H9 (cell line): ENCODE measurements at regions not wholly inside any gene's neighbourhood (a gene's known extent, or its start where the extent isn't known, plus 50 kb on each side); places are given as distances from the start of the nearest gene placed in this dataset.

ENCODE experiments used
- DNase-seq: peaks from one replicate; pipeline ENCODE4 v3.0.0-alpha.2; 2017
- H2AFZ ChIP-seq: one replicate; pipeline ENCODE4 v1.6.1; 2013; ENCODE audit warnings: mild to moderate bottlenecking, low read length, control low read depth, moderate library complexity
- H2AK5ac ChIP-seq: 2 replicates; pipeline ENCODE4 v1.6.1; 2013; ENCODE audit warnings: low read length, control low read depth, mixed read lengths; ENCODE audit not compliant: insufficient read length
- H2BK120ac ChIP-seq: one replicate; pipeline ENCODE4 v1.6.1; 2013; ENCODE audit warnings: low read depth, mild to moderate bottlenecking, low read length, control low read depth, inconsistent platforms; ENCODE audit not compliant: poor library complexity, severe bottlenecking
- H2BK12ac ChIP-seq: 2 replicates; pipeline ENCODE4 v1.6.1; 2013; ENCODE audit warnings: low read length, control low read depth, mixed read lengths, low read depth; ENCODE audit not compliant: insufficient read length
- H2BK15ac ChIP-seq: 2 replicates; pipeline ENCODE4 v1.6.1; 2013; ENCODE audit warnings: low read depth, low read length, control low read depth
- H2BK20ac ChIP-seq: one replicate; pipeline ENCODE4 v1.6.1; 2013; ENCODE audit warnings: low read depth, mild to moderate bottlenecking, low read length, control low read depth, inconsistent platforms; ENCODE audit not compliant: poor library complexity, severe bottlenecking
- H2BK5ac ChIP-seq: 2 replicates; pipeline ENCODE4 v1.6.1; 2013; ENCODE audit warnings: low read length, control low read depth, mixed read lengths; ENCODE audit not compliant: insufficient read length
- H3K14ac ChIP-seq: 2 replicates; pipeline ENCODE4 v1.6.1; 2013; ENCODE audit warnings: low read length, control low read depth; ENCODE audit not compliant: insufficient read depth
- H3K18ac ChIP-seq: 2 replicates; pipeline ENCODE4 v1.6.1; 2013; ENCODE audit warnings: low read depth, mild to moderate bottlenecking, mixed read lengths, low read length, control low read depth; ENCODE audit not compliant: insufficient read length
- H3K23ac ChIP-seq: 2 replicates; pipeline ENCODE4 v1.6.1; 2013; ENCODE audit warnings: low read length, control low read depth, mixed read lengths, low read depth; ENCODE audit not compliant: insufficient read length
- H3K23me2 ChIP-seq: 2 replicates; pipeline ENCODE4 v1.6.1; 2013; ENCODE audit warnings: low read depth, mild to moderate bottlenecking, mixed read lengths, low read length, control low read depth; ENCODE audit not compliant: insufficient read length, poor library complexity, severe bottlenecking
- H3K27ac ChIP-seq: 2 replicates; pipeline ENCODE4 v1.5.1; 2013; ENCODE audit warnings: low read length, control low read depth, mixed read lengths, low read depth; ENCODE audit not compliant: insufficient read length
- H3K27me3 ChIP-seq: 2 replicates; pipeline ENCODE4 v1.6.1; 2013; ENCODE audit warnings: low read length, control low read depth, inconsistent platforms; ENCODE audit not compliant: insufficient read depth
- H3K4ac ChIP-seq: 2 replicates; pipeline ENCODE4 v1.6.1; 2013; ENCODE audit warnings: low read depth, mild to moderate bottlenecking, control low read depth, inconsistent platforms, low read length, moderate library complexity
- H3K4me1 ChIP-seq: 2 replicates; pipeline ENCODE4 v1.6.1; 2013; ENCODE audit warnings: low read length, control low read depth, inconsistent platforms; ENCODE audit not compliant: insufficient read depth
- H3K4me2 ChIP-seq: 2 replicates; pipeline ENCODE4 v1.6.1; 2013; ENCODE audit warnings: low read length, control low read depth, mixed read lengths; ENCODE audit not compliant: insufficient read length, insufficient read depth
- H3K56ac ChIP-seq: 2 replicates; pipeline ENCODE4 v1.6.1; 2013; ENCODE audit warnings: low read depth, mild to moderate bottlenecking, mixed read lengths, low read length, control low read depth; ENCODE audit not compliant: insufficient read length
- H3K79me1 ChIP-seq: 2 replicates; pipeline ENCODE4 v1.6.1; 2013; ENCODE audit warnings: low read depth, mild to moderate bottlenecking, moderate library complexity, low read length, control low read depth, inconsistent platforms; ENCODE audit not compliant: insufficient read depth, poor library complexity, severe bottlenecking
- H3K79me2 ChIP-seq: 2 replicates; pipeline ENCODE4 v1.6.1; 2013; ENCODE audit warnings: low read length, control low read depth, inconsistent platforms; ENCODE audit not compliant: insufficient read depth
- H3K9ac ChIP-seq: 2 replicates; pipeline ENCODE4 v1.6.1; 2013; ENCODE audit warnings: low read length, control low read depth, mixed read lengths; ENCODE audit not compliant: insufficient read length; ENCODE audit errors: extremely low read depth
- H3K9me3 ChIP-seq: one replicate; pipeline ENCODE4 v1.6.1; 2013; ENCODE audit warnings: low read depth, low read length, inconsistent platforms; ENCODE audit not compliant: control insufficient read depth
- H3T11ph ChIP-seq: one replicate; pipeline ENCODE4 v1.6.1; 2013; ENCODE audit warnings: mild to moderate bottlenecking, low read length, control low read depth, inconsistent platforms
- H4K20me1 ChIP-seq: one replicate; pipeline ENCODE4 v1.6.1; 2013; ENCODE audit not compliant: control insufficient read depth, insufficient read length, insufficient read depth
- H4K5ac ChIP-seq: 2 replicates; pipeline ENCODE4 v1.6.1; 2013; ENCODE audit warnings: low read depth, mild to moderate bottlenecking, mixed read lengths, low read length, control low read depth; ENCODE audit not compliant: insufficient read length
- H4K8ac ChIP-seq: replicated peaks from 2 replicates; pipeline ENCODE4 v1.6.1; 2013; ENCODE audit warnings: low read length, control low read depth, mixed read lengths, low read depth; ENCODE audit not compliant: insufficient read length
- H4K91ac ChIP-seq: 2 replicates; pipeline ENCODE4 v1.6.1; 2013; ENCODE audit warnings: low read depth, mild to moderate bottlenecking, moderate library complexity, mixed read lengths, low read length, control low read depth; ENCODE audit not compliant: insufficient read length
- H3K27ac Mint-ChIP-seq, 3 experiments: 2 replicates in 2 of 3; 3 replicates in 1 of 3; pipeline ENCODE4 v1.8.0; 2020 to 2021; ENCODE audit warnings: mixed read lengths in 3 of 3, mild to moderate bottlenecking in 1 of 3, moderate library complexity in 1 of 3
- H3K27me3 Mint-ChIP-seq: 2 replicates; pipeline ENCODE4 v1.8.0; 2021; ENCODE audit warnings: low read depth, mild to moderate bottlenecking, moderate library complexity, mixed read lengths
- H3K36me3 Mint-ChIP-seq, 3 experiments: 2 replicates in 2 of 3; 3 replicates in 1 of 3; pipeline ENCODE4 v1.8.0; 2020 to 2021; ENCODE audit warnings: low read depth in 3 of 3, mixed read lengths in 3 of 3; ENCODE audit not compliant: insufficient read depth in 1 of 3
- H3K4me1 Mint-ChIP-seq, 2 experiments: 2 replicates each; pipeline ENCODE4 v1.8.0; 2020; ENCODE audit warnings: mixed read lengths in 2 of 2
- H3K4me3 Mint-ChIP-seq, 2 experiments: 2 replicates in 1 of 2; 3 replicates in 1 of 2; pipeline ENCODE4 v1.8.0; 2020 to 2021; ENCODE audit warnings: mild to moderate bottlenecking in 2 of 2, mixed read lengths in 2 of 2, moderate library complexity in 1 of 2
- H3K9me3 Mint-ChIP-seq, 2 experiments: 2 replicates in 1 of 2; 3 replicates in 1 of 2; pipeline ENCODE4 v1.8.0; 2020; ENCODE audit warnings: mild to moderate bottlenecking in 2 of 2, mixed read lengths in 2 of 2, moderate library complexity in 1 of 2
- WGBS: extraction: QIAGEN DNeasy Blood & Tissue Kit; methylation state at CpG from one replicate; pipeline ENCODE4 v1.1.7; 2013; ENCODE audit warnings: missing lambda C conversion rate, low lambda C conversion rate, mixed read lengths; ENCODE audit not compliant: insufficient read length; ENCODE audit errors: extremely low coverage; 5-methylcytosine and 5-hydroxymethylcytosine counted together
- TF ChIP-seq, protein P1 (sequence below): fragments of 200-600 bp; sonication (generic); conservative IDR thresholded peaks from 3 replicates; pipeline ENCODE4 v1.8.0; 2021; ENCODE audit warnings: antibody characterized with exemption, mild to moderate bottlenecking

DNA sequence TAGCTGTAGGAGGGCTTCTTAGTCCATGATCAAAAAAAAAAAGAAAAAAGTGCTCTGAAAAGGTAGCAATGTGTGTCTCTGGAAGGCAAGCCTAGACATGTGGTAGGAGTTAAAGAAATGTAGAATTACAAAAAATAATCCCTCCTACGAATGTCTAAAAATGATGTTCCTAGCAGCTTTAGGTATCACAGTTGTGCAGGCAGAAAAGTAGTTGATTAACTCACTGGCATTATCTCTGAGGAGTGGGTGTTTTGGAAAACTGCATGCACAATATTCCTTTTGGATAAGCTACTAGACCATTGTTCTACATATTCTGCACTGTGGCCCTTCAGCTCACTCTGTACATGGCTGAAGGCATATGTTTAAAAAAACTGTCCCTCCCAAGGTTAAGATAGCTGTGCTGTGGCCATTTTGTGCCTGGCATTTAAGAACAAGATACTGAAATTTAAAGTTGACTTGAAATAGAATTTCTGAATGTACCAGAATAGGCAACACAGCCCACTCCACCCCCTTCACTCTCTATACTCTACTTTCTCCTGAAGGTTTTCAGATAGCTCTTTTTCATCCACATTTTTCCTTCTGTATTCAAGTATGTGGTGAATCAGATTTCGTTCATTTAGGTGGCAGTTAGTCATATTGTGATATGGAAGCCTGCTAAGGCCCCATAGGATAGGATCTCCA lies 463.9 kb upstream of the LRRC7 start:
- Histone ChIP-seq H4K5ac (no peak overlapping the region), H3K79me1 (no peaks in the 10 kb centered on the region)

More for the DNA sequence above, 463.9 kb upstream of the LRRC7 start:
- no peak overlapping the region for H2AK5ac ChIP-seq
- no peak overlapping the region for H3K14ac ChIP-seq
- TF ChIP-seq, protein P1, sequence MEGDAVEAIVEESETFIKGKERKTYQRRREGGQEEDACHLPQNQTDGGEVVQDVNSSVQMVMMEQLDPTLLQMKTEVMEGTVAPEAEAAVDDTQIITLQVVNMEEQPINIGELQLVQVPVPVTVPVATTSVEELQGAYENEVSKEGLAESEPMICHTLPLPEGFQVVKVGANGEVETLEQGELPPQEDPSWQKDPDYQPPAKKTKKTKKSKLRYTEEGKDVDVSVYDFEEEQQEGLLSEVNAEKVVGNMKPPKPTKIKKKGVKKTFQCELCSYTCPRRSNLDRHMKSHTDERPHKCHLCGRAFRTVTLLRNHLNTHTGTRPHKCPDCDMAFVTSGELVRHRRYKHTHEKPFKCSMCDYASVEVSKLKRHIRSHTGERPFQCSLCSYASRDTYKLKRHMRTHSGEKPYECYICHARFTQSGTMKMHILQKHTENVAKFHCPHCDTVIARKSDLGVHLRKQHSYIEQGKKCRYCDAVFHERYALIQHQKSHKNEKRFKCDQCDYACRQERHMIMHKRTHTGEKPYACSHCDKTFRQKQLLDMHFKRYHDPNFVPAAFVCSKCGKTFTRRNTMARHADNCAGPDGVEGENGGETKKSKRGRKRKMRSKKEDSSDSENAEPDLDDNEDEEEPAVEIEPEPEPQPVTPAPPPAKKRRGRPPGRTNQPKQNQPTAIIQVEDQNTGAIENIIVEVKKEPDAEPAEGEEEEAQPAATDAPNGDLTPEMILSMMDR = no peak
- Mint-ChIP-seq H3K27me3 (no peaks in the 10 kb centered on the region; the same call in 1 of the 2 replicates), H3K4me1 (peaks cover 0 to 3% of the 10 kb centered on the region in 2 experiments; a peak in 1 of 4 replicates), H3K9me3 (peaks cover 22 to 26% of the 10 kb centered on the region in 2 experiments), H3K27ac (no peak overlapping the region), H3K36me3 (peaks cover 9 to 29% (median 23%) of the 10 kb centered on the region in 3 experiments; a peak in 6 of 7 replicates), H3K4me3 (no peak overlapping the region)
- no peak overlapping the region for H2AFZ ChIP-seq
- no peak overlapping the region for H3T11ph ChIP-seq
- H3K56ac ChIP-seq = no peak overlapping the region
- no peak overlapping the region for H3K9ac ChIP-seq
- no peaks in the 10 kb centered on the region for H3K23me2 ChIP-seq
- H3K4ac ChIP-seq = no peak overlapping the region
- no peak overlapping the region for H2BK120ac ChIP-seq
- no CpG with 5 or more reads among the region's 2 CpGs for WGBS
- no peaks in the 10 kb centered on the region for H3K79me2 ChIP-seq
- no peak overlapping the region for H2BK12ac ChIP-seq
- no peaks in the 10 kb centered on the region for H4K20me1 ChIP-seq
- DNase-seq = no peak
- H3K27ac ChIP-seq = no peak overlapping the region
- H3K4me1 ChIP-seq = no peaks in the 10 kb centered on the region
- H4K91ac ChIP-seq = no peak overlapping the region
- H2BK15ac ChIP-seq = no peak overlapping the region
- H2BK5ac ChIP-seq = no peak overlapping the region
- H3K9me3 ChIP-seq = peaks cover 5% of the 10 kb centered on the region
- no peak overlapping the region for H3K23ac ChIP-seq
- H3K18ac ChIP-seq = no peak overlapping the region
- H4K8ac ChIP-seq = no peak overlapping the region
- no peak overlapping the region for H2BK20ac ChIP-seq
- H3K27me3 ChIP-seq = no peaks in the 10 kb centered on the region
- H3K4me2 ChIP-seq = no peak overlapping the region
